GM19395 (cell line): ENCODE measurements at regions not wholly inside any gene's neighbourhood (a gene's known extent, or its start where the extent isn't known, plus 50 kb on each side); places are given as distances from the start of the nearest gene placed in this dataset.

ENCODE experiments used
- ATAC-seq: cut with Tn5 transposase; IDR thresholded peaks from one replicate; pipeline ENCODE4 v1.9.1; 2021; ENCODE audit warnings: mild to moderate bottlenecking, moderate library complexity; ENCODE audit not compliant: unreplicated experiment

- ATAC-seq, result no peak
These were observed 439.2 kb downstream of the MAFB start for GRCh38 chr20:40249805-40250204.

GRCh38 chr20:40245829-40246228 lies 443.2 kb downstream of the MAFB start:
- ATAC-seq, result no peak

GRCh38 chr20:40244286-40244685 lies 444.8 kb downstream of the MAFB start:
- ATAC-seq, result no peak

- no peak for ATAC-seq
These were observed 447.3 kb downstream of the MAFB start for GRCh38 chr20:40241596-40242343.

- ATAC-seq, result no peak
These were observed 450.5 kb downstream of the MAFB start for GRCh38 chr20:40238511-40238910.

GRCh38 chr20:40234593-40234992 lies 454.4 kb downstream of the MAFB start:
- no peak for ATAC-seq

GRCh38 chr20:40233406-40233805 lies 455.6 kb downstream of the MAFB start:
- ATAC-seq, result no peak

- ATAC-seq, result no peak
These were observed 456.3 kb downstream of the MAFB start for GRCh38 chr20:40232756-40233155.

GRCh38 chr20:40232273-40232672 lies 456.8 kb downstream of the MAFB start:
- no peak for ATAC-seq

GRCh38 chr20:40230486-40230885 lies 458.6 kb downstream of the MAFB start:
- no peak for ATAC-seq

GRCh38 chr20:40225596-40225995 lies 463.4 kb downstream of the MAFB start:
- no peak for ATAC-seq

GRCh38 chr20:40223810-40224209 lies 465.2 kb downstream of the MAFB start:
- no peak for ATAC-seq

GRCh38 chr20:40218971-40219370 lies 470.1 kb downstream of the MAFB start:
- ATAC-seq, result no peak

- no peak for ATAC-seq
These were observed 470.6 kb downstream of the MAFB start for GRCh38 chr20:40218316-40218969.

- no peak for ATAC-seq
These were observed 481.4 kb downstream of the MAFB start for GRCh38 chr20:40207655-40208054.

- ATAC-seq, result no peak
These were observed 483.1 kb downstream of the MAFB start for GRCh38 chr20:40205971-40206370.

GRCh38 chr20:40203032-40203431 lies 486.0 kb downstream of the MAFB start:
- no peak for ATAC-seq

GRCh38 chr20:40197691-40198090 lies 491.3 kb downstream of the MAFB start:
- ATAC-seq, result no peak

- no peak for ATAC-seq
These were observed 492.1 kb downstream of the MAFB start for GRCh38 chr20:40196846-40197436.

GRCh38 chr20:40195742-40196141 lies 493.3 kb downstream of the MAFB start:
- ATAC-seq, result no peak

- ATAC-seq, result no peak
These were observed 496.5 kb downstream of the MAFB start for GRCh38 chr20:40192529-40192928.

GRCh38 chr20:40192081-40192480 lies 497.0 kb downstream of the MAFB start:
- ATAC-seq, result no peak
